GM23338 (cell line): ENCODE measurements at regions not wholly inside any gene's neighbourhood (a gene's known extent, or its start where the extent isn't known, plus 50 kb on each side); places are given as distances from the start of the nearest gene placed in this dataset.

Source experiments
- ATAC-seq: fragments of 200-7000 bp; cut with Tn5 transposase; 3 replicates; pipeline ENCODE4 v1.9.1; 2020
- DNase-seq: peaks from one replicate; pipeline ENCODE4 v3.0.0-alpha.2; 2015; ENCODE audit warnings: low spot score
- H2AFZ ChIP-seq: fragments of 200-600 bp; sonication (generic); 2 replicates; pipeline ENCODE4 v1.8.0; 2016; ENCODE audit warnings: antibody characterized with exemption, mild to moderate bottlenecking, moderate library complexity
- H3F3A ChIP-seq: fragments of 200-600 bp; sonication (generic); replicated peaks from 2 replicates; pipeline ENCODE4 v1.8.0; 2017; ENCODE audit warnings: antibody characterized with exemption, mixed run types, low read depth
- H3K27ac ChIP-seq: fragments of 200-600 bp; sonication (generic); 2 replicates; pipeline ENCODE4 v1.6.1; 2016; ENCODE audit warnings: low read depth
- H3K27me3 ChIP-seq: fragments of 200-600 bp; sonication (generic); 2 replicates; pipeline ENCODE4 v1.8.0; 2016; ENCODE audit warnings: mild to moderate bottlenecking, mixed run types, moderate library complexity; ENCODE audit not compliant: insufficient read depth
- H3K36me3 ChIP-seq: fragments of 200-600 bp; sonication (generic); 2 replicates; pipeline ENCODE4 v1.8.0; 2016; ENCODE audit warnings: mild to moderate bottlenecking; ENCODE audit not compliant: insufficient read depth
- H3K4me1 ChIP-seq: fragments of 200-600 bp; sonication (generic); 2 replicates; pipeline ENCODE4 v1.8.0; 2016; ENCODE audit warnings: mild to moderate bottlenecking, moderate library complexity; ENCODE audit not compliant: insufficient read depth
- H3K4me2 ChIP-seq: fragments of 200-600 bp; sonication (generic); 2 replicates; pipeline ENCODE4 v1.7.1; 2017; ENCODE audit warnings: mixed run types
- H3K4me3 ChIP-seq: fragments of 200-600 bp; sonication (generic); 2 replicates; pipeline ENCODE4 v1.6.1; 2016; ENCODE audit warnings: mixed run types
- H3K79me2 ChIP-seq: fragments of 200-600 bp; sonication (generic); replicated peaks from 2 replicates; pipeline ENCODE4 v1.8.0; 2017; ENCODE audit warnings: mild to moderate bottlenecking; ENCODE audit not compliant: insufficient read depth
- H3K9me2 ChIP-seq: fragments of 200-600 bp; sonication (generic); 2 replicates; pipeline ENCODE4 v1.8.0; 2017; ENCODE audit not compliant: insufficient read depth
- H4K20me1 ChIP-seq: fragments of 200-600 bp; sonication (generic); replicated peaks from 2 replicates; pipeline ENCODE4 v1.8.0; 2017; ENCODE audit warnings: mild to moderate bottlenecking; ENCODE audit not compliant: insufficient read depth
- H3K27ac Mint-ChIP-seq: 2 replicates; pipeline ENCODE4 v1.8.0; 2020; ENCODE audit warnings: inconsistent platforms, mild to moderate bottlenecking, moderate library complexity, mixed read lengths
- H3K27me3 Mint-ChIP-seq: 3 replicates; pipeline ENCODE4 v1.8.0; 2022; ENCODE audit warnings: low read depth, mild to moderate bottlenecking, moderate library complexity, mixed read lengths, inconsistent platforms; ENCODE audit not compliant: insufficient read depth, poor library complexity
- H3K36me3 Mint-ChIP-seq: 3 replicates; pipeline ENCODE4 v1.8.0; 2021; ENCODE audit warnings: low read depth, mild to moderate bottlenecking, inconsistent platforms, moderate library complexity, mixed read lengths
- H3K4me1 Mint-ChIP-seq: 3 replicates; pipeline ENCODE4 v1.8.0; 2020; ENCODE audit warnings: mild to moderate bottlenecking, inconsistent platforms, mixed read lengths
- H3K4me3 Mint-ChIP-seq: 3 replicates; pipeline ENCODE4 v1.8.0; 2021; ENCODE audit warnings: moderate library complexity, mild to moderate bottlenecking, inconsistent platforms, mixed read lengths
- H3K9me3 Mint-ChIP-seq: 3 replicates; pipeline ENCODE4 v1.8.0; 2020; ENCODE audit warnings: moderate library complexity, mild to moderate bottlenecking, inconsistent platforms, mixed read lengths
- CREB1 ChIP-seq: fragments of 250-450 bp; sonication (Bioruptor Pico); IDR thresholded peaks from 2 replicates; pipeline ENCODE4 v1.5.0; 2020; ENCODE audit warnings: low read depth, mild to moderate bottlenecking, moderate library complexity
- POLR2AphosphoS5 ChIP-seq: IDR thresholded peaks from 2 replicates; pipeline ENCODE4 v1.6.1; 2016; ENCODE audit warnings: antibody characterized with exemption, low read depth
- STAT1 ChIP-seq: IDR thresholded peaks from one replicate; pipeline ENCODE4 v1.6.1; 2016; ENCODE audit warnings: antibody characterized with exemption; ENCODE audit not compliant: unreplicated experiment
- ZNF114 ChIP-seq: fragments of 250-450 bp; sonication (Bioruptor Pico); IDR thresholded peaks from 2 replicates; pipeline ENCODE4 v1.5.0; 2020; ENCODE audit warnings: mild to moderate bottlenecking, moderate library complexity
- ZNF331 ChIP-seq: fragments of 250-450 bp; sonication (Bioruptor Pico); IDR thresholded peaks from 2 replicates; pipeline ENCODE4 v1.5.0; 2020; ENCODE audit warnings: low read depth, mild to moderate bottlenecking, moderate library complexity
- TF ChIP-seq, protein P1 (sequence below): IDR thresholded peaks from 2 replicates; pipeline ENCODE4 v1.6.1; 2016; ENCODE audit warnings: antibody characterized with exemption
- TF ChIP-seq, protein P2 (sequence below), 2 experiments: fragments of 200-600 bp in 1 of 2; sonication (generic) in 1 of 2; conservative IDR thresholded peaks; 2 replicates each; pipeline versions ENCODE4 v1.5.1 to v1.6.1; 2016 to 2017; ENCODE audit warnings: antibody characterized with exemption in 2 of 2, low read depth in 2 of 2, mild to moderate bottlenecking in 2 of 2, moderate library complexity in 1 of 2

DNA sequence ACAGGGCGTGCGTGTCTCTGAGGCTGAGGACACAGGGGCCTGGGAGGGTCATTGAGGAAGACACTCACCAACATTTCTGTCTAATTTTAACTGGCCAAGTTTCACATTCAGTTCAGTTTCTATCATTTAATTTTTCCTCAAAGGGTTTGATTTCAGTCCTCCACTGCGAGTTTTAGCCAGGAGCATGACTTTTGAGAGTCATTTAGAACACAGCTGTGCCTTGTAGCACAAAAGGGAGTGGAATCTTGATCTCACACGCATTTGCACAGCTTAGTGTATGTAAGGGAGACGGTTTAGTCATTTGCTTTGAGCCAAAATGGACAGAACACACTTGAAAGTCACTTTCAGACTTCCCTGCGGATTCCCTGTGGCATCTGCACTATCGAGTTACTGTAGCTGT, 1090.8 kb downstream of the BCL11B start:
- no peaks in the 10 kb centered on the region for H4K20me1 ChIP-seq
- H3K36me3 ChIP-seq = no peaks in the 10 kb centered on the region
- no peaks in the 10 kb centered on the region for H3K79me2 ChIP-seq
- H3K4me3 Mint-ChIP-seq = no peak overlapping the region
- H3F3A ChIP-seq = no peaks in the 10 kb centered on the region
- H3K36me3 Mint-ChIP-seq = no peaks in the 10 kb centered on the region
- no peak overlapping the region for H3K4me3 ChIP-seq
- peaks cover 2% of the 10 kb centered on the region for H3K27me3 Mint-ChIP-seq
- H3K4me1 ChIP-seq = no peaks in the 10 kb centered on the region
- no peaks in the 10 kb centered on the region for H3K4me1 Mint-ChIP-seq
- DNase-seq (no peak), ATAC-seq (no peak)
- no peak overlapping the region for H3K27ac Mint-ChIP-seq
- H3K9me2 ChIP-seq = no peaks in the 10 kb centered on the region
- H3K27ac ChIP-seq = no peak overlapping the region
- no peak overlapping the region for H2AFZ ChIP-seq
- no peak overlapping the region for H3K4me2 ChIP-seq
- H3K9me3 Mint-ChIP-seq = no peaks in the 10 kb centered on the region
- no peaks in the 10 kb centered on the region for H3K27me3 ChIP-seq
- TF ChIP-seq ZNF114 (no peak), POLR2AphosphoS5 (no peak), STAT1 (no peak), CREB1 (no peak)
- TF ChIP-seq, protein P1, sequence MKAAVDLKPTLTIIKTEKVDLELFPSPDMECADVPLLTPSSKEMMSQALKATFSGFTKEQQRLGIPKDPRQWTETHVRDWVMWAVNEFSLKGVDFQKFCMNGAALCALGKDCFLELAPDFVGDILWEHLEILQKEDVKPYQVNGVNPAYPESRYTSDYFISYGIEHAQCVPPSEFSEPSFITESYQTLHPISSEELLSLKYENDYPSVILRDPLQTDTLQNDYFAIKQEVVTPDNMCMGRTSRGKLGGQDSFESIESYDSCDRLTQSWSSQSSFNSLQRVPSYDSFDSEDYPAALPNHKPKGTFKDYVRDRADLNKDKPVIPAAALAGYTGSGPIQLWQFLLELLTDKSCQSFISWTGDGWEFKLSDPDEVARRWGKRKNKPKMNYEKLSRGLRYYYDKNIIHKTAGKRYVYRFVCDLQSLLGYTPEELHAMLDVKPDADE = no peak

DNA sequence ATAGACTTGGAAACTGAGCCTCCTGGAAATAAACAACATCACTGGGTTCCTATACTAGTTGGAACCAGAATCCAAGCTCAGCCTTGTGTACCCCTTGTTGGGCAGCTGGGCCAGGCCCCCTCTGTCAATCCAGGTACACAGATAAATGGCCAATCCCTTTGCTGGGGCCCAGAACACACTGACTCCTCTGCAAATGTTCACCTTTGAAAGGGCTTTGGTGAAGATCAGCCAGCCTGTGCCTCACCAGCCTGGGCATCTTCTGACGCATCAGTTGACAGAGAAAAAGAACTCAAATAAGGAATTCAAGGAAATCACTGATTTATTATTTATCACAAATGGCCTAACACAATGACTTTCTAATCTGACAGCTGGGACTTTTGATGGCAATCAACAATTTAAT, 1090.2 kb downstream of the BCL11B start:
- DNase-seq (no peak), ATAC-seq (no peak)
- H3K36me3 Mint-ChIP-seq = no peaks in the 10 kb centered on the region
- Histone ChIP-seq H3K27me3 (no peaks in the 10 kb centered on the region), H3K4me1 (no peaks in the 10 kb centered on the region), H3K9me2 (no peaks in the 10 kb centered on the region), H3K4me2 (no peak overlapping the region), H3K36me3 (no peaks in the 10 kb centered on the region), H3F3A (no peaks in the 10 kb centered on the region), H3K27ac (no peak overlapping the region), H2AFZ (no peak overlapping the region), H4K20me1 (no peaks in the 10 kb centered on the region), H3K79me2 (no peaks in the 10 kb centered on the region), H3K4me3 (no peak overlapping the region)
- H3K9me3 Mint-ChIP-seq = no peaks in the 10 kb centered on the region
- no peak overlapping the region for H3K27ac Mint-ChIP-seq
- H3K4me1 Mint-ChIP-seq = no peaks in the 10 kb centered on the region
- no peak overlapping the region for H3K4me3 Mint-ChIP-seq
- peaks cover 2% of the 10 kb centered on the region for H3K27me3 Mint-ChIP-seq
- TF ChIP-seq, protein P2, sequence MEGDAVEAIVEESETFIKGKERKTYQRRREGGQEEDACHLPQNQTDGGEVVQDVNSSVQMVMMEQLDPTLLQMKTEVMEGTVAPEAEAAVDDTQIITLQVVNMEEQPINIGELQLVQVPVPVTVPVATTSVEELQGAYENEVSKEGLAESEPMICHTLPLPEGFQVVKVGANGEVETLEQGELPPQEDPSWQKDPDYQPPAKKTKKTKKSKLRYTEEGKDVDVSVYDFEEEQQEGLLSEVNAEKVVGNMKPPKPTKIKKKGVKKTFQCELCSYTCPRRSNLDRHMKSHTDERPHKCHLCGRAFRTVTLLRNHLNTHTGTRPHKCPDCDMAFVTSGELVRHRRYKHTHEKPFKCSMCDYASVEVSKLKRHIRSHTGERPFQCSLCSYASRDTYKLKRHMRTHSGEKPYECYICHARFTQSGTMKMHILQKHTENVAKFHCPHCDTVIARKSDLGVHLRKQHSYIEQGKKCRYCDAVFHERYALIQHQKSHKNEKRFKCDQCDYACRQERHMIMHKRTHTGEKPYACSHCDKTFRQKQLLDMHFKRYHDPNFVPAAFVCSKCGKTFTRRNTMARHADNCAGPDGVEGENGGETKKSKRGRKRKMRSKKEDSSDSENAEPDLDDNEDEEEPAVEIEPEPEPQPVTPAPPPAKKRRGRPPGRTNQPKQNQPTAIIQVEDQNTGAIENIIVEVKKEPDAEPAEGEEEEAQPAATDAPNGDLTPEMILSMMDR (conservative IDR thresholded peaks at IDR 0.05; ENCODE audit: low read depth in 2 of 2) = no peak

DNA sequence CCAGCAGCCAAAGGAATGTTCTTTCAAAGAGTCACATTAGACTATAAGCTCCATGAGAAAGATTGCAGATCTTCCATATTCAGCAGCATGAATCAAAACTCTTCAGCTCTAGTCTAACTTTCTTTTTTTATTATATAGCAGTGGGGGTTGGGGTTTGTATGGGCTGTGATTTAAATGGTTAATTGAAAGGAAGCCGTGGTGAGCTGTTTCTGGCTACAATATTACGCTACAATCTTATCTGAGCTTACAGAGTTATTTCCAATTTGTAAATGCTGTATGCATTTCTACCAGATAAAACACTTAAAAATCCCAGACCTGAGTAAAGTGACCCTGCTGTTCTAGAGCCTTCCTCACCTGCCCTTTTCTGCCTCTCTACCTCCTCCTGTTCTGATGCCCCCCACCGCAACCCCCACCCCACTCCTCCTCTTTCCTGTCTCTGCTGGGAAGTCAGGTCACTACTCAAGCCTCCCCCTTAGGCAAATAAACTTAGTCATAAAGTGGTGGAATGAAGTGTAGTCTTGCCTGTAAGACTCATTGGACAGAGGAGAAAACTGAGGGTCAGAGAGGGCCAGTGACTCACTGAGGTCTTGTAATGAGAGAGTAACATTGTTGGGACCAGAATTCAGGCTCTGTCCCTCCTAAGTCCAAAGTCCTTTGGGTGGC, 1089.5 kb downstream of the BCL11B start:
- Histone ChIP-seq H3K9me2 (no peaks in the 10 kb centered on the region), H3F3A (no peaks in the 10 kb centered on the region), H4K20me1 (no peaks in the 10 kb centered on the region), H3K4me2 (no peak overlapping the region), H3K36me3 (no peaks in the 10 kb centered on the region), H3K27ac (no peak overlapping the region), H2AFZ (no peak overlapping the region), H3K4me1 (no peaks in the 10 kb centered on the region), H3K4me3 (no peak overlapping the region), H3K27me3 (no peaks in the 10 kb centered on the region), H3K79me2 (no peaks in the 10 kb centered on the region)
- no peak for TF ChIP-seq ZNF331 (CRISPR knock-in tag)
- DNase-seq (no peak), ATAC-seq (no peak)
- Mint-ChIP-seq H3K4me3 (no peak overlapping the region), H3K27me3 (peaks cover 2% of the 10 kb centered on the region), H3K9me3 (no peaks in the 10 kb centered on the region), H3K27ac (no peak overlapping the region), H3K4me1 (no peaks in the 10 kb centered on the region), H3K36me3 (no peaks in the 10 kb centered on the region)
